CD4-positive, alpha-beta T cell (primary cell): ENCODE measurements at regions not wholly inside any gene's neighbourhood (a gene's known extent, or its start where the extent isn't known, plus 50 kb on each side); places are given as distances from the start of the nearest gene placed in this dataset.

Experiments used
- ATAC-seq: fragments of 200-7000 bp; cut with Tn5 transposase; one replicate; pipeline ENCODE4 v1.10.0; 2022; ENCODE audit warnings: mild to moderate bottlenecking; ENCODE audit not compliant: poor library complexity
- CTCF ChIA-PET: fragments of 350-600 bp; sonication (Branson Sonifier 250); formaldehyde crosslinking; loops from one replicate; lab custom pipeline; 2021; ENCODE audit warnings: antibody characterized with exemption, inconsistent platforms; lab: Charles Lee
- POLR2A ChIA-PET: fragments of 350-600 bp; sonication (Branson Sonifier 250); formaldehyde crosslinking; loops from one replicate; lab custom pipeline; 2021; ENCODE audit warnings: antibody characterized with exemption, inconsistent platforms; lab: Charles Lee
- DNase-seq, 14 experiments: peaks; one replicate each; pipeline ENCODE4 v3.0.0-alpha.2; 2013 to 2020; ENCODE audit warnings: mixed read lengths in 2 of 14
- H3K27ac ChIP-seq, 2 donors: one replicate each; pipeline versions ENCODE4 v1.5.1 to v1.7.0; 2013; ENCODE audit warnings: low read length in 2 of 2, low read depth in 1 of 2, mild to moderate bottlenecking in 1 of 2
- H3K27me3 ChIP-seq, 2 experiments: 1 replicate in 1 of 2; 2 replicates in 1 of 2; pipeline versions ENCODE4 v1.6.1 to v1.7.0; 2013; ENCODE audit warnings: low read length in 2 of 2, control low read depth in 1 of 2, mild to moderate bottlenecking in 1 of 2, moderate library complexity in 1 of 2; ENCODE audit not compliant: insufficient read depth in 2 of 2, control insufficient read depth in 1 of 2
- H3K36me3 ChIP-seq: one replicate; pipeline ENCODE4 v1.6.1; 2013; ENCODE audit warnings: low read length, control low read depth; ENCODE audit not compliant: insufficient read depth
- H3K4me1 ChIP-seq: one replicate; pipeline ENCODE4 v1.6.1; 2013; ENCODE audit warnings: low read length, control low read depth; ENCODE audit not compliant: insufficient read depth
- H3K4me3 ChIP-seq: one replicate; pipeline ENCODE4 v1.5.1; 2013; ENCODE audit warnings: mild to moderate bottlenecking, low read length, moderate library complexity
- H3K9me3 ChIP-seq, 2 experiments: 1 replicate in 1 of 2; 2 replicates in 1 of 2; pipeline versions ENCODE4 v1.6.1 to v1.7.0; 2013; ENCODE audit warnings: low read length in 2 of 2, mild to moderate bottlenecking in 2 of 2, control low read depth in 1 of 2, moderate library complexity in 1 of 2; ENCODE audit not compliant: control insufficient read depth in 1 of 2, insufficient read depth in 1 of 2
- H3K27ac Mint-ChIP-seq: one replicate; pipeline ENCODE4 v1.8.0; 2020; ENCODE audit warnings: mixed read lengths
- H3K27me3 Mint-ChIP-seq: one replicate; pipeline ENCODE4 v1.8.0; 2021; ENCODE audit warnings: mixed read lengths
- H3K36me3 Mint-ChIP-seq: one replicate; pipeline ENCODE4 v1.8.0; 2021; ENCODE audit warnings: low read depth, mixed read lengths
- H3K4me1 Mint-ChIP-seq: one replicate; pipeline ENCODE4 v1.8.0; 2021; ENCODE audit warnings: low read depth, mixed read lengths
- H3K4me3 Mint-ChIP-seq: one replicate; pipeline ENCODE4 v1.8.0; 2020; ENCODE audit warnings: mild to moderate bottlenecking, mixed read lengths
- H3K9me3 Mint-ChIP-seq: one replicate; pipeline ENCODE4 v1.8.0; 2020; ENCODE audit warnings: mixed read lengths
- CTCF ChIP-seq: fragments of 200-600 bp; IDR thresholded peaks from one replicate; pipeline ENCODE4 v1.8.0; 2022; ENCODE audit warnings: antibody characterized with exemption, mild to moderate bottlenecking
- intact Hi-C, 2 experiments: fragments of 100-400 bp; cut with DNase I in 1 of 2; cut with micrococcal nuclease in 1 of 2; formaldehyde crosslinking; loops; one replicate each; pipeline versions ENCODE4 v1.15.1 to v1.9.0; 2023 to 2025; cut with DNase I, micrococcal nuclease

GRCh38 chr3:71916747-71917369 is 131.9 kb upstream of the PROK2 start:
- DNase-seq (no peak), ATAC-seq (no peak)
- Mint-ChIP-seq H3K9me3 (no peaks in the 10 kb centered on the region), H3K27ac (no peak overlapping the region), H3K4me1 (no peaks in the 10 kb centered on the region), H3K4me3 (no peak overlapping the region), H3K27me3 (peaks cover 6% of the 10 kb centered on the region), H3K36me3 (no peaks in the 10 kb centered on the region)
- H3K9me3 ChIP-seq: no peaks in the 10 kb centered on the region
- H3K36me3 ChIP-seq: no peaks in the 10 kb centered on the region
- ChIA-PET POLR2A (no interaction called here), CTCF (no interaction called here)
- no peak overlapping the region for H3K4me3 ChIP-seq
- TF ChIP-seq CTCF: no peak
- H3K27ac ChIP-seq: no peak overlapping the region
- intact Hi-C loops: no loop called here
- H3K4me1 ChIP-seq: no peaks in the 10 kb centered on the region
- no peaks in the 10 kb centered on the region for H3K27me3 ChIP-seq

DNA sequence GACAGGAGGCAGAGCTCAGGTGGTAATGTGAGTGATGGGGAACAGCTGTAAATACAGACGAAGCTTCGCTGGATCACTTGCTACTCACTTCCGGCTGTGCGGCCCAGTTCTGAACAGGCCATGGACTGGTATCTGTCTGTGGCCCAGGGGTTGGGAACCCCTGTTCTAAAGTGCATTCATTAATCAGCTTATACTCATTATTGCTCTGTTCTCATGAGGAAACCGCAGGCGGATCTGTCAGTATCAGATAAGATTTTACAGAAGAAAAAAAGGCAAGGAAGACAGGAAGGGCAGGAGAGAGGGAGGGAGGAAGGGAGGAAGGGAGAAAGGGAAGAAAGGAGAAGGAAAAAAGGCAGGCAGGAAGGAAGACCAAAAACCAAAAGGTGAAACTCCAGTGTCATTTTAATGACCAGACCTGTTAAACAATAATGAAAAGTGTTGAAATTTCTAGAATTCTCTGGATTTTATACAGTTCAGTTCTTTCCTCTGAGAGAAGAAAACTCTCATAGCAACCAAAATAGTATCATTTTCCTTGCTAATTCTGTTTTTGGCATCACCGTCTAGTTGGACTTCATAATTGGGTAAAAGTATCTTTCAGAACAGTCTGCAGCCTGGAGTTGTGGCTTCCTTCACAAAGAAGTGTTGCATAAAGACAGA is 128.0 kb upstream of the PROK2 start:
- TF ChIP-seq CTCF: no peak
- H3K4me1 Mint-ChIP-seq: no peaks in the 10 kb centered on the region
- no peaks in the 10 kb centered on the region for H3K27me3 ChIP-seq
- H3K4me1 ChIP-seq: no peaks in the 10 kb centered on the region
- H3K27ac Mint-ChIP-seq: no peak overlapping the region
- no peaks in the 10 kb centered on the region for H3K27me3 Mint-ChIP-seq
- H3K9me3 Mint-ChIP-seq: no peaks in the 10 kb centered on the region
- no peak overlapping the region for H3K4me3 Mint-ChIP-seq
- intact Hi-C loops: no loop called here
- H3K36me3 ChIP-seq: no peaks in the 10 kb centered on the region
- no peaks in the 10 kb centered on the region for H3K36me3 Mint-ChIP-seq
- no peak overlapping the region for H3K27ac ChIP-seq
- ChIA-PET POLR2A (no interaction called here), CTCF (no interaction called here)
- DNase-seq (no peak), ATAC-seq (no peak)
- H3K9me3 ChIP-seq: no peaks in the 10 kb centered on the region
- H3K4me3 ChIP-seq: no peak overlapping the region

DNA sequence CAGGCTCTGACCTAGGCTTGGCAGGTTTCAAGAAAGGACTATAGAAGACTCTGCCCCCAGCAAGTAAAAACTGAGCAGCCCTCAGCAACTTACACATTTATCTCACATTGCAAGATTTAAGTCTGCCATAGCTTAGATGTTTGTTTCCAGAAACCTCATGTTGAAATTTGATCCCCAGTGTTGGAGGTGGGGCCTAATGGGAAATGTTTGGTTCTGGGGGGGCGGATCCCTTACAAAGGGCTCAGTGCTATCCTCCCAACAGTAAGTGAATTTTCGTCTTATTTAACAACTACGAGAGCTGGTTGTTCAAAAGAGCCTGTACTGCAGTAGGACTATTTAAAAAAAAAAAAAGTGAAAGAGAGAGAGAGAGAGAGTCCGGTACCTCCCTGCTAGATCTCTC is 125.2 kb upstream of the PROK2 start:
- H3K4me1 ChIP-seq: no peaks in the 10 kb centered on the region
- Mint-ChIP-seq H3K4me1 (peaks cover 5% of the 10 kb centered on the region), H3K9me3 (no peaks in the 10 kb centered on the region), H3K27me3 (peaks cover 7% of the 10 kb centered on the region), H3K27ac (no peak overlapping the region), H3K4me3 (no peak overlapping the region), H3K36me3 (no peaks in the 10 kb centered on the region)
- CTCF ChIA-PET: interaction anchor here (1.2 kb wide), 1 partner anchor 12 kb away, joined by 3 read pairs; no protein-coding TSS in a partner anchor
- DNase-seq: no peak
- POLR2A ChIA-PET: no interaction called here
- H3K4me3 ChIP-seq: no peak overlapping the region
- ATAC-seq: no peak
- intact Hi-C loops: no loop called here
- H3K36me3 ChIP-seq: no peaks in the 10 kb centered on the region
- H3K9me3 ChIP-seq: no peaks in the 10 kb centered on the region
- H3K27ac ChIP-seq: no peak overlapping the region
- no peaks in the 10 kb centered on the region for H3K27me3 ChIP-seq
- no peak for TF ChIP-seq CTCF
